ENCODE measurements at regions not wholly inside any gene's neighbourhood (a gene's known extent, or its start where the extent isn't known, plus 50 kb on each side); places are given as distances from the start of the nearest gene placed in this dataset.

DNA sequence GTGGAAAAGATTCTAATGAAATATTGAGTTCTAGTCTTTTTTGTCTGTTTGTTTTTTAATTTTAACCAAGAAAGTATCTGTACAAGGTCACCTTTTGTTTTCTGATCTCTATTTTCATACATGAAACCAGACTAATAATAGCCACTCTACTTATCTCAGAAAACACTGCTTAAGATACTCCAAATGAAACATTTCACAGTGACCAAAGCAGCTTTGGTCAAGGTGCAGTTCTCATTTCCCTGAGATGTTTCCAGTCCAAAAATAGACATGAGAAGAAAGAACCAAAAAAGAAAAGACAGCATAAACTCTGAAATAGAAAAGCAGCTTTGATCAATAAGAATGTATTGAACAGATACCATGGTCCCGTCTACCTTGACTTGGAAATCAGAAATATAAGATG lies 782.8 kb downstream of the RAB28 start:
- TF ChIP-seq EZH2 (IDR thresholded peaks at IDR 0.05), result no peak
- TF ChIP-seq POLR2AphosphoS5 (IDR thresholded peaks at IDR 0.05; ENCODE audit: borderline replicate concordance, low read depth, low read length), result no peak
